ENCODE measurements at regions not wholly inside any gene's neighbourhood (a gene's known extent, or its start where the extent isn't known, plus 50 kb on each side); places are given as distances from the start of the nearest gene placed in this dataset.

GRCh38 chr1:57741521-57741920 is 317.7 kb upstream of the DAB1 start:
- WGBS, 2 donors: 68 to 71% methylated on average over 4 of the region's 4 CpGs
- no peaks in the 10 kb centered on the region for H3K4me1 ChIP-seq (ENCODE audit: control insufficient read depth in 2 of 2, insufficient read depth in 2 of 2, low read length in 1 of 2)
- no peaks in the 10 kb centered on the region for H3K36me3 ChIP-seq (ENCODE audit: control insufficient read depth in 2 of 2, insufficient read depth in 2 of 2, low read length in 1 of 2)
- H3K4me3 ChIP-seq (ENCODE audit: low read depth in 1 of 2, low read length in 2 of 2): no peak overlapping the region
- no peaks in the 10 kb centered on the region for H3K9me3 ChIP-seq (ENCODE audit: control insufficient read depth in 2 of 2, insufficient read depth in 1 of 2, low read depth in 1 of 2, low read length in 1 of 2)
- no peak overlapping the region for H3K27ac ChIP-seq (ENCODE audit: low read depth in 2 of 2, low read length in 1 of 2)
- H3K27me3 ChIP-seq (ENCODE audit: control insufficient read depth in 1 of 2, insufficient read depth in 2 of 2, low read length in 2 of 2): no peaks in the 10 kb centered on the region

- H3K4me3 ChIP-seq (ENCODE audit: low read depth in 1 of 2, low read length in 2 of 2): no peak overlapping the region
- H3K27me3 ChIP-seq (ENCODE audit: control insufficient read depth in 1 of 2, insufficient read depth in 2 of 2, low read length in 2 of 2): no peaks in the 10 kb centered on the region
- WGBS, 2 donors: 73 to 80% methylated on average over 6 of the region's 6 CpGs
- H3K27ac ChIP-seq (ENCODE audit: low read depth in 2 of 2, low read length in 1 of 2): no peak overlapping the region
- no peaks in the 10 kb centered on the region for H3K4me1 ChIP-seq (ENCODE audit: control insufficient read depth in 2 of 2, insufficient read depth in 2 of 2, low read length in 1 of 2)
- H3K9me3 ChIP-seq (ENCODE audit: control insufficient read depth in 2 of 2, insufficient read depth in 1 of 2, low read depth in 1 of 2, low read length in 1 of 2): no peaks in the 10 kb centered on the region
- no peaks in the 10 kb centered on the region for H3K36me3 ChIP-seq (ENCODE audit: control insufficient read depth in 2 of 2, insufficient read depth in 2 of 2, low read length in 1 of 2)
Observed at GRCh38 chr1:57736940-57737339, 313.1 kb upstream of the DAB1 start.

- Histone ChIP-seq H3K4me3 (ENCODE audit: low read depth in 1 of 2, low read length in 2 of 2) (no peak overlapping the region), H3K9me3 (ENCODE audit: control insufficient read depth in 2 of 2, insufficient read depth in 1 of 2, low read depth in 1 of 2, low read length in 1 of 2) (no peaks in the 10 kb centered on the region), H3K27me3 (ENCODE audit: control insufficient read depth in 1 of 2, insufficient read depth in 2 of 2, low read length in 2 of 2) (no peaks in the 10 kb centered on the region), H3K27ac (ENCODE audit: low read depth in 2 of 2, low read length in 1 of 2) (no peak overlapping the region), H3K4me1 (ENCODE audit: control insufficient read depth in 2 of 2, insufficient read depth in 2 of 2, low read length in 1 of 2) (no peaks in the 10 kb centered on the region), H3K36me3 (ENCODE audit: control insufficient read depth in 2 of 2, insufficient read depth in 2 of 2, low read length in 1 of 2) (no peaks in the 10 kb centered on the region)
- WGBS, 2 donors: 90 to 93% methylated on average over 7 of the region's 7 CpGs
Observed at GRCh38 chr1:57729181-57729580, 305.3 kb upstream of the DAB1 start.

- no peak overlapping the region for H3K4me3 ChIP-seq (ENCODE audit: low read depth in 1 of 2, low read length in 2 of 2)
- no peak overlapping the region for H3K27ac ChIP-seq (ENCODE audit: low read depth in 2 of 2, low read length in 1 of 2)
- 59 to 63% methylated on average over 5 of the region's 5 CpGs for WGBS, 2 donors
- H3K4me1 ChIP-seq (ENCODE audit: control insufficient read depth in 2 of 2, insufficient read depth in 2 of 2, low read length in 1 of 2): no peaks in the 10 kb centered on the region
- H3K36me3 ChIP-seq (ENCODE audit: control insufficient read depth in 2 of 2, insufficient read depth in 2 of 2, low read length in 1 of 2): no peaks in the 10 kb centered on the region
- no peaks in the 10 kb centered on the region for H3K9me3 ChIP-seq (ENCODE audit: control insufficient read depth in 2 of 2, insufficient read depth in 1 of 2, low read depth in 1 of 2, low read length in 1 of 2)
- no peaks in the 10 kb centered on the region for H3K27me3 ChIP-seq (ENCODE audit: control insufficient read depth in 1 of 2, insufficient read depth in 2 of 2, low read length in 2 of 2)
Observed at GRCh38 chr1:57727121-57727520, 303.3 kb upstream of the DAB1 start.

- WGBS, 2 donors: 80 to 85% methylated on average over 4 of the region's 4 CpGs
- Histone ChIP-seq H3K9me3 (ENCODE audit: control insufficient read depth in 2 of 2, insufficient read depth in 1 of 2, low read depth in 1 of 2, low read length in 1 of 2) (no peaks in the 10 kb centered on the region), H3K36me3 (ENCODE audit: control insufficient read depth in 2 of 2, insufficient read depth in 2 of 2, low read length in 1 of 2) (no peaks in the 10 kb centered on the region)
Observed at GRCh38 chr1:57725318-57725717, 301.5 kb upstream of the DAB1 start.

GRCh38 chr1:57724535-57724934 is 300.7 kb upstream of the DAB1 start:
- H3K27me3 ChIP-seq (ENCODE audit: control insufficient read depth in 1 of 2, insufficient read depth in 2 of 2, low read length in 2 of 2): no peaks in the 10 kb centered on the region
- no peak overlapping the region for H3K4me3 ChIP-seq (ENCODE audit: low read depth in 1 of 2, low read length in 2 of 2)
- H3K27ac ChIP-seq (ENCODE audit: low read depth in 2 of 2, low read length in 1 of 2): no peak overlapping the region
- no peaks in the 10 kb centered on the region for H3K36me3 ChIP-seq (ENCODE audit: control insufficient read depth in 2 of 2, insufficient read depth in 2 of 2, low read length in 1 of 2)
- 95% methylated on average over 1 of the region's 1 CpG for WGBS, 2 donors
- H3K4me1 ChIP-seq (ENCODE audit: control insufficient read depth in 2 of 2, insufficient read depth in 2 of 2, low read length in 1 of 2): no peaks in the 10 kb centered on the region
- no peaks in the 10 kb centered on the region for H3K9me3 ChIP-seq (ENCODE audit: control insufficient read depth in 2 of 2, insufficient read depth in 1 of 2, low read depth in 1 of 2, low read length in 1 of 2)

More at GRCh38 chr1:57725318-57725717, 301.5 kb upstream of the DAB1 start:
- no peaks in the 10 kb centered on the region for H3K4me1 ChIP-seq (ENCODE audit: control insufficient read depth in 2 of 2, insufficient read depth in 2 of 2, low read length in 1 of 2)
- no peak overlapping the region for H3K4me3 ChIP-seq (ENCODE audit: low read depth in 1 of 2, low read length in 2 of 2)
- no peak overlapping the region for H3K27ac ChIP-seq (ENCODE audit: low read depth in 2 of 2, low read length in 1 of 2)
- no peaks in the 10 kb centered on the region for H3K27me3 ChIP-seq (ENCODE audit: control insufficient read depth in 1 of 2, insufficient read depth in 2 of 2, low read length in 2 of 2)

- Histone ChIP-seq H3K36me3 (ENCODE audit: control insufficient read depth in 2 of 2, insufficient read depth in 2 of 2, low read length in 1 of 2) (no peaks in the 10 kb centered on the region), H3K27me3 (ENCODE audit: control insufficient read depth in 1 of 2, insufficient read depth in 2 of 2, low read length in 2 of 2) (no peaks in the 10 kb centered on the region), H3K4me3 (ENCODE audit: low read depth in 1 of 2, low read length in 2 of 2) (no peak overlapping the region), H3K9me3 (ENCODE audit: control insufficient read depth in 2 of 2, insufficient read depth in 1 of 2, low read depth in 1 of 2, low read length in 1 of 2) (no peaks in the 10 kb centered on the region), H3K4me1 (ENCODE audit: control insufficient read depth in 2 of 2, insufficient read depth in 2 of 2, low read length in 1 of 2) (no peaks in the 10 kb centered on the region), H3K27ac (ENCODE audit: low read depth in 2 of 2, low read length in 1 of 2) (no peak overlapping the region)
- 70 to 75% methylated on average over 4 of the region's 4 CpGs for WGBS, 2 donors
Observed at GRCh38 chr1:57722285-57722978, 298.6 kb upstream of the DAB1 start.

GRCh38 chr1:57721001-57721400 is 297.1 kb upstream of the DAB1 start:
- 76 to 88% methylated on average over 2 of the region's 2 CpGs for WGBS, 2 donors
- H3K9me3 ChIP-seq (ENCODE audit: control insufficient read depth in 2 of 2, insufficient read depth in 1 of 2, low read depth in 1 of 2, low read length in 1 of 2): no peaks in the 10 kb centered on the region

GRCh38 chr1:57719274-57719673 is 295.4 kb upstream of the DAB1 start:
- Histone ChIP-seq H3K9me3 (ENCODE audit: control insufficient read depth in 2 of 2, insufficient read depth in 1 of 2, low read depth in 1 of 2, low read length in 1 of 2) (no peaks in the 10 kb centered on the region), H3K36me3 (ENCODE audit: control insufficient read depth in 2 of 2, insufficient read depth in 2 of 2, low read length in 1 of 2) (no peaks in the 10 kb centered on the region), H3K4me3 (ENCODE audit: low read depth in 1 of 2, low read length in 2 of 2) (no peak overlapping the region), H3K27ac (ENCODE audit: low read depth in 2 of 2, low read length in 1 of 2) (no peak overlapping the region), H3K4me1 (ENCODE audit: control insufficient read depth in 2 of 2, insufficient read depth in 2 of 2, low read length in 1 of 2) (no peaks in the 10 kb centered on the region), H3K27me3 (ENCODE audit: control insufficient read depth in 1 of 2, insufficient read depth in 2 of 2, low read length in 2 of 2) (no peaks in the 10 kb centered on the region)
- WGBS, 2 donors: 41 to 48% methylated on average over 5 of the region's 5 CpGs

More at GRCh38 chr1:57721001-57721400, 297.1 kb upstream of the DAB1 start:
- H3K36me3 ChIP-seq (ENCODE audit: control insufficient read depth in 2 of 2, insufficient read depth in 2 of 2, low read length in 1 of 2): no peaks in the 10 kb centered on the region
- H3K4me3 ChIP-seq (ENCODE audit: low read depth in 1 of 2, low read length in 2 of 2): no peak overlapping the region
- H3K27ac ChIP-seq (ENCODE audit: low read depth in 2 of 2, low read length in 1 of 2): no peak overlapping the region
- no peaks in the 10 kb centered on the region for H3K4me1 ChIP-seq (ENCODE audit: control insufficient read depth in 2 of 2, insufficient read depth in 2 of 2, low read length in 1 of 2)
- H3K27me3 ChIP-seq (ENCODE audit: control insufficient read depth in 1 of 2, insufficient read depth in 2 of 2, low read length in 2 of 2): no peaks in the 10 kb centered on the region

GRCh38 chr1:57713501-57713900 is 289.6 kb upstream of the DAB1 start:
- H3K27me3 ChIP-seq (ENCODE audit: control insufficient read depth in 1 of 2, insufficient read depth in 2 of 2, low read length in 2 of 2): no peaks in the 10 kb centered on the region
- no peak overlapping the region for H3K4me3 ChIP-seq (ENCODE audit: low read depth in 1 of 2, low read length in 2 of 2)
- H3K27ac ChIP-seq (ENCODE audit: low read depth in 2 of 2, low read length in 1 of 2): no peak overlapping the region
- H3K36me3 ChIP-seq (ENCODE audit: control insufficient read depth in 2 of 2, insufficient read depth in 2 of 2, low read length in 1 of 2): no peaks in the 10 kb centered on the region
- H3K4me1 ChIP-seq (ENCODE audit: control insufficient read depth in 2 of 2, insufficient read depth in 2 of 2, low read length in 1 of 2): no peaks in the 10 kb centered on the region
- H3K9me3 ChIP-seq (ENCODE audit: control insufficient read depth in 2 of 2, insufficient read depth in 1 of 2, low read depth in 1 of 2, low read length in 1 of 2): no peaks in the 10 kb centered on the region

Measured in esophagus (tissue), 2 donors.